Stimulated activated effector memory CD8-positive, alpha-beta T cell treated with anti-CD3 and anti-CD28 coated beads, Interleukin-12 subunit alpha, Interleukin-12 subunit beta, amount 100 ng/mL, for 72 hours (primary cell): ENCODE measurements at regions not wholly inside any gene's neighbourhood (a gene's known extent, or its start where the extent isn't known, plus 50 kb on each side); places are given as distances from the start of the nearest gene placed in this dataset.
"Not testable (repeated sequence)": the region's sequence is repeated elsewhere in the genome, so short reads cannot be mapped to it uniquely, and the experiment has no call there.

Source experiments
- ATAC-seq: fragments of 150-1000 bp; cut with Tn5 transposase; 2 replicates; pipeline ENCODE4 v1.10.0; 2021
- DNase-seq, 2 donors: peaks; one replicate each; pipeline ENCODE4 v3.0.0; 2021 to 2022; ENCODE audit warnings: low spot score in 2 of 2
- H3K27ac Mint-ChIP-seq: one replicate; pipeline ENCODE4 v1.8.0; 2022; ENCODE audit warnings: mild to moderate bottlenecking, mixed read lengths
- H3K36me3 Mint-ChIP-seq: one replicate; pipeline ENCODE4 v1.8.0; 2022; ENCODE audit warnings: mild to moderate bottlenecking, mixed read lengths
- H3K4me1 Mint-ChIP-seq: one replicate; pipeline ENCODE4 v1.8.0; 2022; ENCODE audit warnings: mixed read lengths
- H3K4me3 Mint-ChIP-seq: one replicate; pipeline ENCODE4 v1.8.0; 2022; ENCODE audit warnings: mild to moderate bottlenecking, mixed read lengths
- H3K9me3 Mint-ChIP-seq: one replicate; pipeline ENCODE4 v1.8.0; 2022; ENCODE audit warnings: mixed read lengths

DNA sequence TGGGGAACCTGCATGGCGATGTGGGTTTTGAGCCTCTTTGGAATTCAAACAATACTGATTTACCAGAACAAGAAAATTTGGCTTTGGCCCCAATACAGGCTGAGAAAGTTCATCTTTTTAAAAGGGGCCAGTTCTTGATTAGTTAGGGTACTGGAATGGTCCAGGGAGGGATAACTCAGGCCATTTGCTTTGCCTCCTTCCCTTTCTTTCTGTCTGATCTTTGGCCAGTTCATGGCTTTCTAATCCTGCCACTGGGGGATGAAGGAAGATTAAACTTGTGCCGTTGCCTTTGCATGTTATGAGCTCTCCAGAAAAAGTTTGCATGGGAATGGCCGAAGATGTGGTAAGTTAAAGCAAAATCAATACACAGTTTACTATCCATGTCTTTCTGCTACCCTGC, 78.4 kb downstream of the ADAMTS15 start:
- Mint-ChIP-seq H3K4me1 (no peaks in the 10 kb centered on the region), H3K27ac (no peak overlapping the region), H3K9me3 (no peaks in the 10 kb centered on the region), H3K36me3 (no peaks in the 10 kb centered on the region), H3K4me3 (no peak overlapping the region)
- no peak for DNase-seq
- no peak for ATAC-seq

DNA sequence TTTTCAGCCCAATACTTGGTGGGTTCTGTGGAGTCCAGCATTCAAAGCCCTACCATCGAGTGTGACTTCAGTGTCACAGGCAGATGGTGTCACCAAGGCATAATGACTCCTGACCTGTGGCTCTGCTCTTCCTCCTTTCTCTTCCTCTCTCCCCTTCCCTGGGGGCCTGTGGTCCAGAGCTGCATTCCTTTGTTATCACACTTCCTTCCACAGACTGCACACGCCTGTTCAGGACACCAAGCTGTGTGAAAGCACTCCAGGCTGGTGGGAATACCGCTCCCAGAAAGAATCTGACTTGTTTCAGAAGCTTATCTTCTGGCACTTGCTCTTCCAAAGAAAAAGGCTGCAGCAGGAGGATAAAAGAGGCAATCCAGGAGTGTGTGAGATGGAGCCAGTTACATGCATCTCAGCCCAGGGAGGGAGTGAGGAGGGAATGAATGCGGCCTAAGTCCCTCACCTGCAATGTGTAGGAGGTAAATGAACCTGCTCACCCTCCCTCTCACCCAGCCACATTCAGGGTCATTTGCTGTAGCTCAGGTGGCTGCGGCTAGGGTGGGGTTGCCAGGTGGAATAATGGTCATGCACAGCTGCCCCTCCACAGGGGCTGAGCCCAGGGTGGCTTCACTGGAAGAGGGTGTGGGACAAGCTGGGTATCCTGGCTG, 79.3 kb downstream of the ADAMTS15 start:
- no peaks in the 10 kb centered on the region for H3K9me3 Mint-ChIP-seq
- DNase-seq (no peak), ATAC-seq (no peak)
- no peak overlapping the region for H3K4me3 Mint-ChIP-seq
- H3K27ac Mint-ChIP-seq: no peak overlapping the region
- H3K36me3 Mint-ChIP-seq: no peaks in the 10 kb centered on the region
- H3K4me1 Mint-ChIP-seq: no peaks in the 10 kb centered on the region

DNA sequence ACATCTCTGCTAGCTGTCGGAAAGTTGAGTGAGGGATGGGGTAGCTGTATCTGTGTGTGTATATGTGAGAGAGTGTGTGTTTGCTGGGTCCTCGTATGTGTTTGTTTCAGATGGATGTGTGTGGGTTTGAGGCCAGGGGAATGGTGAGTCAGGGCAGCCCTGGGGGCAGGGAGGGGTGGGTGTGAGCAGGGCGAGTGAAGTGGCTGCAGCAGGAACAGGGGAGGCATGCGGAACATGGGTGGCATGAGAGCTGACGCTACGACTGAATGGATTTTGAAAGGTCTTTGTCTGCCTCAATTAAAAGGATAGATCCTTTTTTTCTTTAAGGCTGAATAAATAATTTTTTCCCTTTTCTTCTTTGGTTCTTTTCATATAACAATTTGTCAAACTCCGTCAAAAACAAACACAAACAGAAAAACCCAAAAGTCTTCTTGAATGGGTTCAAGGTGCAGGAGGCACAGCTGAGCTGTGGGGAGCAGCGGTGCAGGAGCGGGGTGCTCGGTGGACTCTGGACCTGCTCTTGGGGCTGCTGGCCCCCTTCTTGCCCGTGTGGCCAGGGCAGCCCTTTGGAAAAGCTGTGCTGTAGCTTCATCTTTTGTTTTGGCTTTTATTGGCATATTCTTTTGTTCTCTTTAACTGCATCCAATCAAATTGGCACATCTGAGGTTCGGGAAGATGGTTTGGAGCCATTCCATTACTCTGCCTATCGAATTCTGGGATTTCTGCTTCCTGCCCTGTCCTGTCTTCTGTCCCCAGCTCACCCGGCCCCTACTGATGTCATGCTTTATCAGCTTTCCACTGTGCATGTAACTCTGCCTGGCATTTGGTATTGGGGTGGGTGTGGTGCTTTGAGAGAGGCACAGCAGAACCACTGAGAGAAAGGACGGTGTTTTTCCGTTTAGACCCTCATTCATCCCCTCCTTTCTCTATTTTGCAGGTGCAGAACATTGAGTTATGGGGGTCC, 80.1 kb downstream of the ADAMTS15 start:
- H3K4me3 Mint-ChIP-seq: no peak overlapping the region
- H3K9me3 Mint-ChIP-seq: no peaks in the 10 kb centered on the region
- DNase-seq (no peak), ATAC-seq (no peak)
- H3K27ac Mint-ChIP-seq: no peak overlapping the region
- no peaks in the 10 kb centered on the region for H3K4me1 Mint-ChIP-seq
- H3K36me3 Mint-ChIP-seq: no peaks in the 10 kb centered on the region

DNA sequence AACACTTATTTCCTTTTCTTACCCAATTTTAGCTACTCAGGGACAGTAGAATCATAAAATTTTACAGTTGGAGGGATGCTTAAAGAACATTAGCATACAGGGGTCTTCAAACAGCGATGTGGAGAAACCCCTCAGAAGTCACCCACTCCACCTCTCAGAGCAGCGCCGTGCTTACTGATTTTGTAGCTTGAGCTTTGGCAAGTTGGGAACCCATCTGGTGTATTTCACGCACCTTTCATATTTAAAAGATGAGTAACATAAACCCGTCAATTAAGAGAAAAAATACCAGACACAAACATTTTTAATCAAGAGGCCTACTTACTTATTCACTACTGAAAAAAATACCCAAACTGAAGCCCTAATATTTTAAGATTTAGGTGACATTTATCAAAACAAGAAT, 80.9 kb downstream of the ADAMTS15 start:
- Mint-ChIP-seq H3K4me3 (no peak overlapping the region), H3K4me1 (no peaks in the 10 kb centered on the region), H3K36me3 (no peaks in the 10 kb centered on the region), H3K9me3 (no peaks in the 10 kb centered on the region), H3K27ac (no peak overlapping the region)
- ATAC-seq (no peak), DNase-seq (no peak)

DNA sequence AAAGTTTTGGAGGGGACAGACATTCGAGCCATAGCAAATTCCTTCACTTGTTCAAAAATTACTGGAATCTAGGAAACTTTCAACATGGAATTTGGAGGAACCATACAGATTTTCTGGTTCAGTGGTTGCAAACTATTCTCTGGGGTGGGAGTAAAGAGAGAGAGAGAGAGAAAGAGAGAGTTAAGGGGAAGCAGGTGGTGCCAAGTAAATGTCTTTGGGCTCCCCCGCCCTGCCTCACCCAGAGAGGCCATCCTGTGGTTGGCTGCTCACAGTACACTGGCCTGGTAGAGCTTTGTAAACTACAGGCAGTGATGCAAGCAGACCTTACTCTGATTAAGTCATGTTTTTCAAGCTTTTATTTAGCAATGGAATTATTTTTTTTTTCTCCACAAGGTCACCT, 82.6 kb downstream of the ADAMTS15 start:
- Mint-ChIP-seq H3K36me3 (no peaks in the 10 kb centered on the region), H3K27ac (no peak overlapping the region), H3K9me3 (no peaks in the 10 kb centered on the region), H3K4me3 (no peak overlapping the region), H3K4me1 (no peaks in the 10 kb centered on the region)
- ATAC-seq (no peak), DNase-seq (no peak)

DNA sequence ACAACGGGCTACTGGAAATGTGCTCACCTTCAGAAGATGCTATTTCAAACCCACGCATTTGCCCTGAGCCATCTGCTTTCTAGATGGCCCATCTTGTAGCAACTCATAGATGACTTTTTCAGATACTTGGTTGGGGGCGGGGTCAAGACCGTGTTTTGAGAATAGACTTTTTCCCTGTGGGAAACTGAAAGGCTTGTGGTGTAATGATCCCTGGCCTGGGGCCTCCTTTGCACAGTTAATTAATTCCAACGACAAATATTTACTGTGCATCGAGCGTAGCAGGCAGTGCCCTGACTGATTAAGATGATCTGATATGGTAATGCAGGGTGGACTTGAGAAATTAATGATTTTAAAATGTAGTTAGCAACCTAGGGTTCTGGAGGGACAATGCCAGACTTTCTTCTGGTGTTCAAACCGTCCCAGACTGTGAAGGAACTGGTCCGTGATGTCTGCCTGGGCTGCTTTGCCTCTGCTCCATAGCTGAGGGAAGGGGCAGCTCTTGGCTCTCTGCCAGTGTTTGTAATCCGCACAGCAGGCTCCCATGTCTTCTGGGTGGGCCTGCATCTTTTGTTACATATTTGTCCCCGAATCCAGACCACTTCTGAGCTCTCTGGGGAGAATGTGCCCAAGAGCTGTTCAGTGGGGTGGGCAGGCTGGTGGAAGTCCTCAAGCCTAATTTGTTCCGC, 84.8 kb downstream of the ADAMTS15 start:
- H3K4me1 Mint-ChIP-seq: no peaks in the 10 kb centered on the region
- H3K9me3 Mint-ChIP-seq: no peaks in the 10 kb centered on the region
- H3K36me3 Mint-ChIP-seq: no peaks in the 10 kb centered on the region
- no peak overlapping the region for H3K4me3 Mint-ChIP-seq
- no peak overlapping the region for H3K27ac Mint-ChIP-seq
- DNase-seq (no peak), ATAC-seq (no peak)

DNA sequence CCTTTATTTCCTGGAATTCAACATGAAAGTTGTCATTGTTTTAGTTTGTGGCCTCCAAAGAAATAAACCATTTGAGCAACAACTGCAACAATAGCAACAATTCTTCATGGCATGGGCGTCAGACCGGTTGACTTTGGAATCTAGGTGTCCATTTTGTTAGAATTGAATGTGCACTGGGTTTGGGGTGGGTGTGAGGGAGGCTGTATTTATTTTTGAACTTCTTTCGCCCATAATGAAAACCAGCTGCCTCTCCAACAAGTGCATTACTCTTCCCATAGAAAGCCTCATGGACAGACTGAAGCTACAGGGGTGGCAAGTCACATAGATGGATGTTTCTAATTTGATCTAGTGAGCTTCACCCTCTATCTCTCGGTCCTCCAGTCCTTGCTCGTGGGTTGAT, 85.4 kb downstream of the ADAMTS15 start:
- no peaks in the 10 kb centered on the region for H3K36me3 Mint-ChIP-seq
- DNase-seq: no peak
- no peak overlapping the region for H3K4me3 Mint-ChIP-seq
- H3K27ac Mint-ChIP-seq: no peak overlapping the region
- H3K4me1 Mint-ChIP-seq: no peaks in the 10 kb centered on the region
- no peaks in the 10 kb centered on the region for H3K9me3 Mint-ChIP-seq
- ATAC-seq: no peak

DNA sequence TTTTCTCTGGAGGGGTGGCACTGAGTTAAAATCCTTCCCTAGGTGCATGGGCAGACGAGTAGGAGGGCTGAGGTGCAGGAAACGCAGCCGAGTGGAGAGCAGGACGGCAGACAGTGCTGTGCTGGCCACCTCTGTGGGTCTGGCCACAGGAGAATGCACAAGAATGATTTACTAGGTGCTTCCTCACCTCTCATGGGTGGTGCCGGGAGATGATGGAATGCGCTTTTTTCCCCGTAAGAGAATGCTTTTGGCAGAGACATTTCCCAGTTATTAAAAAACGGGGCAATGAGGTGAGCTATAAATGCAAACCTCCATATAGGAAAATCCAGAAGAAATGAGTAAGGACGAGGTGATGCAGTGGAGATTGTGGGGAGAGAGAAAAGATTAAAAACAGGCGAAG, 86.1 kb downstream of the ADAMTS15 start:
- Mint-ChIP-seq H3K27ac (no peak overlapping the region), H3K4me1 (no peaks in the 10 kb centered on the region), H3K36me3 (no peaks in the 10 kb centered on the region), H3K9me3 (no peaks in the 10 kb centered on the region), H3K4me3 (no peak overlapping the region)
- DNase-seq (no peak), ATAC-seq (no peak)

DNA sequence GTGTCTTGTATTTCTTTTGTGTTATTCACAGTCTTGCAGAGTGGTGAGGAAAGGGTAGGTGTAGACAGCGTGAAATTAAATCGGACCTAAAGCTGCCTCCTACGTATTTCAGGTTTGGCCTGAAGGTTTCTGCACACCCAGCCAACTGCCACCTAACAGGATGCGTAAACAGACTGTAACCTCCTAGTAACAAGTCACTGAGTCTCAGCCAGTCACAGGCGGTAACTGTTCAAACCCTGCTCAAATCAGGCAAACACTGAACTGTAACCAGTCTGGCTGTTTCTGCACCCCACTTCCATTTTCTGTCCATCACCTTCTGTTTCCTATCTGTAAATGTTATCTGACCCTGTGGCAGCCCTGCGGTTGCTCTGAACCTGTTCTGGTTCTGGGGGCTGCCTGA, 87.1 kb downstream of the ADAMTS15 start:
- no peak for ATAC-seq
- no peaks in the 10 kb centered on the region for H3K4me1 Mint-ChIP-seq
- H3K9me3 Mint-ChIP-seq: no peaks in the 10 kb centered on the region

DNA sequence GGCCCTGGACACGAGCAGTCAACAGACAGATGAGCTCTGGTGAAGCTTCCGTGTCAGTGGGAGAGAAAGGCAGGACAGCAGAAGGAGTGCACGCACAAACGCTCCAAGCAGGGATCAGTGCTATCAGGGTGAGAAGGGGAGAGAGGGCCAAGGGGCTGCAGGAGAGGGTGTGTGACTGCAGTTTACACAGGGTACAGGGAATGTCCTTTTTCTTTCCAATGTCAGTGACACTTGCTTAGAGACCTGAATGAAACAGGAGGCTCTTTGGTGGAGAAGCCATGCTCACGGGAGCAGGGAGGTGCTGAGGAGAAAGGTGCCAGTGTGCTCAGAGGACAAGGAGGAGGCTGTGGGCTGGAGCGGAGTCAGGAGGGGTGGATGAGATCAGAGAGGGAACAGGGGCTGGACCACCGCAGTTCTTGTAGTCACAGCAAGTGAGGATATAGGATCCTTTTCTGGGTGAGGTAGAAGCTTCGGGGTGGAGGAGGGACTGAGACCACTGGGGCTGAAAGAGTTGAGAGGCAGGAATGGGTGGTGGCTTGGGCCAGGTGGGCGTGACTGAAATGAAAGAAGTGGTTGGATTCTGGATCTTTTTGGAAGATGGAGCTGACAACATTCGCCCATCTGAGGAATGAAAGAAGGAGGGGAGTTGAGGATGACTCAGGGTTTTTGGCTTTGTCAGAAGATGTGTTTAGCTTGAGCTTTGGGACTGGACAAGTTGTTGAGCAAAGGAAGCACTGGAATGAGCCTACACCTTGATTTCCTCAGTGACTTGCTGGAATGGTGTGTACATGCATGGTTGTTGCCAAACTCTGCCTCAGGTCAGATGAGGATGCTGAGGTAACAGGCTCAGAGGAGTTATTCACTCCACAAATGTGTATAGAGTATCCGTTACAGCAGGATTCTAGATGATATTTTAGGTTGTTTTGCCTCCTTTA, 87.9 kb downstream of the ADAMTS15 start:
- DNase-seq: no peak
- no peak overlapping the region for H3K4me3 Mint-ChIP-seq
- ATAC-seq: peak; percentile 32
- no peak overlapping the region for H3K27ac Mint-ChIP-seq
- H3K9me3 Mint-ChIP-seq: no peaks in the 10 kb centered on the region
- H3K36me3 Mint-ChIP-seq: no peaks in the 10 kb centered on the region
- H3K4me1 Mint-ChIP-seq: no peaks in the 10 kb centered on the region

More for the DNA sequence above, 87.1 kb downstream of the ADAMTS15 start:
- H3K4me3 Mint-ChIP-seq: no peak overlapping the region
- H3K36me3 Mint-ChIP-seq: no peaks in the 10 kb centered on the region
- DNase-seq: no peak
- H3K27ac Mint-ChIP-seq: no peak overlapping the region

DNA sequence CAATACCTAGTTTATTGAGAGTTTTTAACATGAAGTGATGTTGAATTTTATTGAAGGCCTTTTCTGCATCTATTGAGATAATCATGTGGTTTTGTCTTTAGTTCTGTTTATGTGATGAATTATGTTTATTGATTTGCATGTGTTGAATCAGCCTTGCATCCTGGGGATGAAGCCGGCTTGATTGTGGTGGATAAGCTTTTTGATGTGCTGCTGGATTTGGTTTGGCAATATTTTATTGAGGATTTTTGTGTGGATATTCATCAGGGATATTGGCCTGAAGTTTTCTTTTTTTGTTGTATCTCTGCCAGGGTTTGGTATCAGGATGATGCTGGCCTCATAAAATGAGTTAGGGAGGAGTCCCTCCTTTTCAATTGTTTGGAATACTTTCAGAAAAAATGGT, 91.2 kb downstream of the ADAMTS15 start:
- H3K9me3 Mint-ChIP-seq, H3K4me1 Mint-ChIP-seq, H3K27ac Mint-ChIP-seq, H3K36me3 Mint-ChIP-seq, DNase-seq, ATAC-seq, H3K4me3 Mint-ChIP-seq: not testable (repeated sequence)

DNA sequence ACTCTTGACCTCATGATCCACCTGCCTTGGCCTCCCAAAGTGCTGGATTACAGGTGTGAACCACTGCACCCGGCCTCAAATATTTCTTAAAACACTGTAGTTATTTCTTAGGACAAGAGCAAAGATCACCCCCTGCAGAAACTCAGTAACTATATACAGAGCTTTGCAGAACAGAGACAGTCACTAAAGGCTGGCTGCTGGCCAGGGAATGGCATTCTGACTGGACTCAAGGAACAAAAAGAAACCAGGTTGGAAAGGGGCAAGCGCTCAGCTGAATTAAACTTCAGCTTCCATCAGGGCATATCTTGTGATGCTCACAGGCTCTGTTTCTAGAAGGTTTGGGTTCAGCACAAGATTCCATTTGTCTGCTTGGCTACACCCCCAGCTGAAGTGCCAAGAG, 95.8 kb downstream of the ADAMTS15 start:
- DNase-seq: no peak
- Mint-ChIP-seq H3K36me3 (no peaks in the 10 kb centered on the region), H3K27ac (no peak overlapping the region), H3K9me3 (no peaks in the 10 kb centered on the region), H3K4me1 (no peaks in the 10 kb centered on the region), H3K4me3 (no peak overlapping the region)
- no peak for ATAC-seq

DNA sequence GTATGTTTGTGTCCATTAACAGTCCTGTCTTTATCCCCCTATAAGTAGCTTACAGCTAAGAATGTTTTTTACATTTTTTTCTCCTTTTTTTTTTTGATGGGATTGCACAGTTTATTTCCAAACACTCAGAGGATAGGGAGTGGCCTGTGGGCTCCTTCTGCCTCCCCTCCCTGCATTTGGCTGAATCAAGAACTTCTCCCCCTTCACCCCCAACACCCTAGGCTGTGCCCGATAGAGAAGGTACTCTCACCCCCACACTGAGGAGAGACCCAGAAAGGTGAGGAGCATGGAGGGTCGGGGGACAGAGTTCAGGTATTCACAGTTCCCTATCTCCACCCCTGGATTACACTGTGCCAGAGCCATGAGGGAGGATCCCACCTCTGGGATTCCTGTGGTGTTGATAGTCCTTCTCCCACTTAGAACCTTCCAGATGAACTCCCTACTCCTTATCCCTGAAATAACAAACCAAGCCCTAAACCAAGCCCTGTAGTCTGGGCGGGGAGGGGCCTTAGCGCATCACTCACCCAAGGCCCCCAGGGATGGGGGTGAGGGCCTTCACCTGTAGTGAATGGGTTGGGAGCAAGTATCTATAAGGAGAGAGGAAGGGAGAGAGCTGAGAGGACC, 97.1 kb downstream of the ADAMTS15 start:
- no peak overlapping the region for H3K27ac Mint-ChIP-seq
- H3K4me3 Mint-ChIP-seq: no peak overlapping the region
- ATAC-seq (no peak), DNase-seq (no peak)
- H3K36me3 Mint-ChIP-seq: no peaks in the 10 kb centered on the region
- no peaks in the 10 kb centered on the region for H3K9me3 Mint-ChIP-seq
- no peaks in the 10 kb centered on the region for H3K4me1 Mint-ChIP-seq

DNA sequence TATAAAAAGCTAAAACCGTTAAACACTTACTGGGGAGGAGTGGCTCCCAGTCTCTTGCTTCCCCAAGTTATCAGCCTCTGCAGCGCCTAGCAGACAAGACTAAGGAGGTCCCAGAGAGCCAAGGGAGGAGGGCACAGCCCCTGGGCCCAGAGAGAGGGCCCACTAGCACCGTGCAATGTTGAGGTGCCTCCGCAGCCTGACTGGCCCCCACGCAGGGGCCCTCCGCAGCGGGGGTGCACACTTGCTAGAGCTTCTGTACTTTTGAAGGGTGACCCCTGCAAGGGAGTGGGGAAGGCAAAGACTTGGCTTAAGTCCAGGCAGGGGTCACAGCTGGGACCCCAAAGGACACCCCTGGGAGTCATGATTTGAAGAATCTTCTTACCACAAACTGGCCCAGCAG, 98.0 kb downstream of the ADAMTS15 start:
- no peaks in the 10 kb centered on the region for H3K4me1 Mint-ChIP-seq
- no peak overlapping the region for H3K27ac Mint-ChIP-seq
- no peak overlapping the region for H3K4me3 Mint-ChIP-seq
- DNase-seq (no peak), ATAC-seq (no peak)
- H3K9me3 Mint-ChIP-seq: no peaks in the 10 kb centered on the region
- no peaks in the 10 kb centered on the region for H3K36me3 Mint-ChIP-seq
